GM06990 (cell line): ENCODE measurements at regions not wholly inside any gene's neighbourhood (a gene's known extent, or its start where the extent isn't known, plus 50 kb on each side); places are given as distances from the start of the nearest gene placed in this dataset.

Experiments used
- DNase-seq: peaks from one replicate; pipeline ENCODE4 v3.0.0-alpha.2; 2011; ENCODE audit not compliant: insufficient read length; ENCODE audit errors: extremely low read depth
- H3K27me3 ChIP-seq: replicated peaks from 2 replicates; pipeline ENCODE4 v1.6.0; 2011; ENCODE audit warnings: low read length; ENCODE audit not compliant: control insufficient read depth, insufficient read depth
- H3K36me3 ChIP-seq: 2 replicates; pipeline ENCODE4 v1.5.1; 2011; ENCODE audit warnings: low read length; ENCODE audit not compliant: control insufficient read depth, insufficient read depth
- H3K4me3 ChIP-seq: replicated peaks from 2 replicates; pipeline ENCODE4 v1.5.1; 2011; ENCODE audit warnings: low read depth, mild to moderate bottlenecking, control low read depth, low read length
- CTCF ChIP-seq: IDR thresholded peaks from 2 replicates; pipeline ENCODE4 v1.5.1; 2011; ENCODE audit warnings: low read length, control low read depth, mild to moderate bottlenecking, inconsistent platforms; ENCODE audit not compliant: insufficient read depth, poor library complexity, severe bottlenecking

- Histone ChIP-seq H3K36me3 (no peaks in the 10 kb centered on the region), H3K27me3 (no peaks in the 10 kb centered on the region; the same call in 1 of the 2 replicates), H3K4me3 (no peak overlapping the region)
- no peak for TF ChIP-seq CTCF
- no peak for DNase-seq
These were observed 502.3 kb upstream of the ZMIZ1 start for GRCh38 chr10:78566284-78567111.

DNA sequence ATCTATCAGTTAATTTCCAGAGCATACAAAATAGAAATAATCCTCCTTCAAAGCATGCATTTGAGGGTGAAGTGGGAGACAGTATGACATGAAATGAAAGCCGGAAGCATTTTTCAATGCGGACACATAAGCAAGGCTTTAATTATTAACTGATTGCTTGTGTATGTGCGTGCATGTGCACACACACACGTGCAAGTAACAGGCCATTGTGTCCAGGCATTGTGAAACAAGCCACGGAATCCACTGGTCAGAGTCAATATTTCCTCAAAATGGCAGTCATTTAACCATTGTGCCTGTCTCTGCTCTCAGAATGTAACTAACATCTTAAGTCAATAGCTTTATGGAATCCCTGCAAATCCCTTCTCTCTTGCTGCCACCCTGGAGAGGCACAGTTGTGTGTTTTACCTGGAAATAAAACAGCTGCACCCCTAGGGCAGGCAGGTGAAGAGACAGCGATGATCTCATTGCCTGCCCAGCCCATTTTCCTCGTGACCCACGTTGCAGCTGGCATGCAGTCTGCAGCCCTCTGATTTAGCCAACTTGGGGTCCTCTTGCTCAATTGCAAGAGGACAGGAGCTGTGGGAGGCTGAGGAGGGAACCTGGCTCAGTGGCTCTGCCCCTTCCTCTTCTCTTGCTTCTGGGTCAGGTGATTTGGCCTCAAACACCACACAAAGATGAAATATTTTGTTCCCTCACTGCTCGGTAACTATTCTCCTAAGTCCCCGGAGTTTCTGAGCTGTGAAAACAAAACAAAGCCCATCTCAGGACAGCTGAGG is 500.9 kb upstream of the ZMIZ1 start:
- no peaks in the 10 kb centered on the region; the same call in 1 of the 2 replicates for H3K27me3 ChIP-seq
- H3K36me3 ChIP-seq = no peaks in the 10 kb centered on the region
- no peak for DNase-seq
- H3K4me3 ChIP-seq = no peak overlapping the region
- TF ChIP-seq CTCF = no peak

DNA sequence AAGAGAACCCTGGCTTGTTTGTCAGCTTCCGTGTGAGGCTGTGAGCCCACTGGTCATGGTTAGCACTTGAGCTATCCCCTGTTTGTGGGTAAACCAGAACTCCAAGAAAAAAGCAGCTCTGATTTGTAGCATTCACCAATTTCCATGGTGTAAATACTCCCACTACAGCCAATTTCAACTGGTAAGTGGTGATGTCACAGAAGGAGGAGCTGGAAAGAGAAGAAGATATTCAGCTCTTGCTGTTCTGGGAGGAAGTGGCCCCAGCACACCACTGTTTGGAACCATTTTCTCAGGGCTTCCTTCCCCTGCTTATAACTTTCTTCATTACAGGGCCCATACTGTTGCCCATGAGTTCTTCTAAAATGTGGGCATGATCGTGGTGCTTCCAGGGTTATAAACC is 500.1 kb upstream of the ZMIZ1 start:
- no peak for DNase-seq
- Histone ChIP-seq H3K4me3 (no peak overlapping the region), H3K36me3 (no peaks in the 10 kb centered on the region), H3K27me3 (peaks cover 1% of the 10 kb centered on the region; the same call in 1 of the 2 replicates)
- TF ChIP-seq CTCF = no peak

GRCh38 chr10:78570633-78571235 is 498.0 kb upstream of the ZMIZ1 start:
- Histone ChIP-seq H3K36me3 (no peaks in the 10 kb centered on the region), H3K4me3 (no peak overlapping the region), H3K27me3 (peaks cover 1% of the 10 kb centered on the region; the same call in 1 of the 2 replicates)
- DNase-seq = no peak
- TF ChIP-seq CTCF = no peak

DNA sequence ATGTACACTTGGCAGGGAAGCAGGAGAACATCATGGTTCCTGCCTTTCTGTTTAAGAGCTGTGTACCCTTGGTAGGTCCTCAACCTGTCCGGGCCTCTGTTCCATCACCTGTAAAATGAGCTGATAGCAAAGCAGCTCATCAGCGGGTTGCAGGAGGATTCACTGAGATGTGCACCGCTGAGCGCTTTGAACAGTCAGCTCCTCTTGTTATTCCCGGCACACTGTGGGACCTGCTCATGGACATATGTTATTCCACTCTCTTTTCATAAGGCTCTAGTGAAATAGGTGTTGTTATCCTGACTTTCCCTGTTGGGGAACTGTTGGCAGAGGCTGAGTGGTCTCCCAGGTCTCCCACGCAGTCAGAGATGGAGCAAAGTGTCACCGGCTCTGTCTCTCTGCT is 497.5 kb upstream of the ZMIZ1 start:
- no peak for TF ChIP-seq CTCF
- no peaks in the 10 kb centered on the region for H3K36me3 ChIP-seq
- H3K4me3 ChIP-seq = no peak overlapping the region
- DNase-seq = no peak
- peaks cover 1% of the 10 kb centered on the region; the same call in 1 of the 2 replicates for H3K27me3 ChIP-seq
